Colon (tissue), 2 donors: ENCODE measurements at regions not wholly inside any gene's neighbourhood (a gene's known extent, or its start where the extent isn't known, plus 50 kb on each side); places are given as distances from the start of the nearest gene placed in this dataset.
"Not testable (repeated sequence)": the region's sequence is repeated elsewhere in the genome, so short reads cannot be mapped to it uniquely, and the experiment has no call there.

Experiments used
- FAIRE-seq: peaks from 2 replicates; lab custom pipeline; 2012; peaks lifted over from hg19 to GRCh38; lab: Jason Lieb, UNC
- donor health status: control.
- donor health status: control.

DNA sequence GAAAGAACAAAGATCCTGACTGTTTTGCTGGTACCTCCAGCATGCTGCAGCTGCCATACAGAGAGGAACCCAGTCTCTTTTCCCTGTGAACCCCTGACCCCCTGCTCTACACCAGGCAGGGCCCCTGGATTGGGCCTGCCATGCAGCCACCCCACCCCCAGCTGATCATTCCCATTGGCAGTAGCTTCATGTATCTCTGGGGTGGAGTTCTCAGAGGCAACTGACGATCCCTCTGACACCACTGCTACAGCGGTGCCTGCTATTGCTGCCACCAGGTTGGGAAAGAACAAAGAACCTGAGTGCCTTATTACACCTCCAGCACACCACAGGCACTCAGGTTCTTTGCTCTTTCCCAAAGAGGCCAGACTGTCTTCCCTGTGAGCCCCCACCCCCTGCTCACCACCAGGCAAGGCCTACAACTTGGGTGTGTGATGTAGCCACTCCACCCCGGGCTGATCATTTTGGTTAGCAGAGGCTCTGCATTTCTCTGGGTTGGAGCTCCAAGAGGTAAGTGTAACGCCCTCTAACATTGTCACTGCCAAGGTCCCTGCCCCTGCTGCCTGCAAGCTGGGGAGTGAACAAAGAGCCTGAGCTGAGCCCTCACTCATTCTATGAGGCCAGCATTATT, 252.4 kb downstream of the SPATA31A6 start:
- FAIRE-seq = not testable (repeated sequence)

DNA sequence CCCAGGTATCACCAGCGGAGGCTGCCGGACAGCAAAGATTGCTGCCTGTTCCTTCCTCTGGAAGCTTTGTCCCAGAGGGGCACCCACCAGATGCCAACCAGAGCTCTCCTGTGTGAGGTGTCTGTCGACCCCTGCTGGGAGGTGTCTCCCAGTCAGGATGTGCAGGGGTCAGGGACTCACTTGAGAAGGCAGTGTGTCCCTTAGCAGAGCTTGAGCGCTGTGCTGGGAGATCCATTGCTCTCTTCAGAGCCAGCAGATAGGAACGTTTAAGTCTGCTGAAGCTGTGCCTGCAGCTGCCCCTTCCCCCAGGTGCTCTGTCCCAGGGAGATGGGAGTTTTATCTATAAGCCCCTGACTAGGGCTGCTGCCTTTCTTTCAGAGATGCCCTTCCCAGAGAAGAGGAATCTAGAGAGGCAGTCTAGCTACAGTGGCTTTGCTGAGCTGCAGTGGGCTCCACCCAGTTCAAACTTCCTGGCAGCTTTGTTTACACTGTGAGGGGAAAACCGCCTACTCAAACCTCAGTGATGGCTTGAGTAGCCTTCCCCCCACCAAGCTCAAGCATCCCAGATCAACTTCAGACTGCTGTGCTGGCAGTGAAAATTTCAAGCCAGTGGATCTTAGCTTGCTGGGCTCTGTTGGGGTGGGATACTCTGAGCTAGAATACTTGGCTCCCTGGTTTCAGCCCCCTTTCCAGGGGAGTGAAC, 253.7 kb downstream of the SPATA31A6 start:
- not testable (repeated sequence) for FAIRE-seq

- FAIRE-seq = not testable (repeated sequence)
These were observed 259.2 kb downstream of the SPATA31A6 start for GRCh38 chr9:42442680-42443079.

DNA sequence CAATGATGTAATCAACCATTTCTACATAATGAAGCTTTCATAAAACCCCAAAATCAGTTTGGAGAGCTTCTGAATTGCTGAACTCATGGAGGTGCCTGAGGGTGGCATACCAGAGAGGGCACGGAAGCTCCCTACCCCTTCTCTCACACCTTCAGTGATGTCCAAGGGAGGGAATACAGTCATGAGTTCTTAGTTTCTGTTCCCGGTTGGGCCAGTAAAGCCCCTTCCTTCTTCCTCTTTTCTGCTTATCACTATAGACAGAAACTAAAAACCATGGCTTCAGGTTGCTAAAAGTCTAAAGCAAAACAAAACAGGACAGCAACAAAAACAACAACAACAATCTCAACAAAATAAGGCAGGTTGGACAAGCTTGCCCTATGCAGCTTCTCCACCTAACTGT, 260.0 kb downstream of the SPATA31A6 start:
- FAIRE-seq = not testable (repeated sequence)

- not testable (repeated sequence) for FAIRE-seq
These were observed 278.0 kb downstream of the SPATA31A6 start for GRCh38 chr9:42461436-42461835.

- FAIRE-seq = not testable (repeated sequence)
These were observed 278.4 kb downstream of the SPATA31A6 start for GRCh38 chr9:42461863-42462262.

GRCh38 chr9:42463981-42464380, 280.5 kb downstream of the SPATA31A6 start:
- not testable (repeated sequence) for FAIRE-seq

DNA sequence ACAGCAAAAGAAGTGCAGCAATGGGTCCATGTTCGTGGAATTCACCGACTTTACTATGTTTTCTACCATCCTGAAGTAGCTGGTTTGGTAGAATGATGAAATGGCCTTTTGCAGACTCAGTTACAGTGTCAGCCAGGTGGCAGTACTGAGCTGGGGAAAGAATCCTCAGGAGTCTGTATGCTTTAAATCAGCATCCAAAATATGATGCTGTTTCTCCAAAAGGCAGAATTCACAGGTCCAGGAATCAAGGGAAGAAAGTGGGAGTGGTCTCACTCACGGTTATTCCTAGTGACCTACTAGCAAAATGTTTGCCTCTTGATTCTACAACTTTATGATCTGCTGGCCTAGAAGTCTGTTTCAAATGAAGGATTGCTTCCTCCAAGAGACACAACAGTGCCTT, 287.1 kb downstream of the SPATA31A6 start:
- FAIRE-seq = not testable (repeated sequence)

- FAIRE-seq = not testable (repeated sequence)
These were observed 307.5 kb downstream of the SPATA31A6 start for GRCh38 chr9:42490989-42491388.

GRCh38 chr9:42502620-42503264, 319.3 kb downstream of the SPATA31A6 start:
- FAIRE-seq = not testable (repeated sequence)

- not testable (repeated sequence) for FAIRE-seq
These were observed 324.7 kb downstream of the SPATA31A6 start for GRCh38 chr9:42508111-42508510.

- not testable (repeated sequence) for FAIRE-seq
These were observed 330.1 kb downstream of the SPATA31A6 start for GRCh38 chr9:42513535-42513934.

GRCh38 chr9:42534325-42534983, 351.0 kb downstream of the SPATA31A6 start:
- FAIRE-seq = not testable (repeated sequence)

DNA sequence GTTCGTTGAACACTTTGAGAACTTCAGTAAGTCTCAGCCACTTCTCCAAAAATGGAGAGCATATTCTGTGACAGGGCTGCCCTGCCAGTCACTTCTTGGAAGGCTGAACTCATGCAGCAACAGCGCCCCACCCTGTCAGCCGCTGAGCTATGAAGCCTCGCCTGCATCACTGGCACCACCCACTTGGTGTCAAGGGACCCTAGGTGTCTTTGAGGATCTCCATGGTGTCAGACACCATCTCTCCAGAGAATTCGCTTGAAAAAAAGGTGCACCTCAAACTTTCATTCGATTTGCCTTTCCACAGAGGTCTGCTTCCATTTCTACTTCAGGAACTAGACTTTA, 351.5 kb downstream of the SPATA31A6 start:
- not testable (repeated sequence) for FAIRE-seq

DNA sequence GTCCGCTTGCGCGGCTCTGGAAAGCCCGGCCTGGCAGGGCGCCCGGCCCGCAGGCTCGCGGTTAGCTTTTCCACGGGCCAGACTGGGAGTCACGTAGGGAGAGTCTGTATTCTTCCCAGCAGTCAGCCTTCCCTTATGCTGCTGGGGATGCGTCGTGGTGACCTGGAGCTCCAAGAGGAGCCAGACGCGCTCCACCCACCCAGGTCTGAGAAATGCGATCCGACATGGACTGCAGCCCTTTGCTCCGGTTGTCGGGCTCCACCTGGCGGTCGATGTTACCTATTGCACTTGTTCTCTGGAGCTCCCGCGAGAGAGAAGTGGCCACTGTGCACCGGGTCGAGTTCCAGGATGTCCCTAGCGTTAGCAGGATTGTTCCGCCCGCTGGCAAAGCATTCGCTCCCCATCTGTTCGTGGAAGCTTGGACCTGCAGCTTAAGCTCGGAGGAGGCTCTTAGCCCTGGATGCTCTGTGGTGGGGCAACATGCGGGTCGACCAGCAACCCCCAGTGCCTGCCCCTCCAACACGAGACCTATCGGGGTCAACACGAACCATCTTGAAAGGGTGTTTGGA, 367.4 kb downstream of the SPATA31A6 start:
- not testable (repeated sequence) for FAIRE-seq

DNA sequence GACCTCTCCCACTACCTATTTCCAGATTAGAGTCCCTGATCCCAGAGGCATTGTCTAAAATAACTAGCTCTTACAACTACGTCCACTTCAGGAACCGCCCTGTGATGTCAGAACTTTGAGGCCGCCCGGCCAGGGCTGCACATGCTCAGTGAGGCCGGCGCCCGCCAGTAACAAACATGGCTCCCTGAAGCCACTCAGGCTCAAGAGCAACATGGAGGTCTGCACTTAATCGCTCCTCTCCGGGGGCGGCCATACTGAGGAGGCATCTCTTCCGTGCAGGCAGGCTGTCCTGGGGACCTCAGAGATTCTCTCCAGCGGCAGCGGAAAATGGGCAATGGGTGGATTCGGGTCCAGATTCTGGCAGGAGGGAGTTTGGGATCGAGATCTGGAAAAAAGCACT, 385.1 kb downstream of the SPATA31A6 start:
- FAIRE-seq = peak; percentile 47

DNA sequence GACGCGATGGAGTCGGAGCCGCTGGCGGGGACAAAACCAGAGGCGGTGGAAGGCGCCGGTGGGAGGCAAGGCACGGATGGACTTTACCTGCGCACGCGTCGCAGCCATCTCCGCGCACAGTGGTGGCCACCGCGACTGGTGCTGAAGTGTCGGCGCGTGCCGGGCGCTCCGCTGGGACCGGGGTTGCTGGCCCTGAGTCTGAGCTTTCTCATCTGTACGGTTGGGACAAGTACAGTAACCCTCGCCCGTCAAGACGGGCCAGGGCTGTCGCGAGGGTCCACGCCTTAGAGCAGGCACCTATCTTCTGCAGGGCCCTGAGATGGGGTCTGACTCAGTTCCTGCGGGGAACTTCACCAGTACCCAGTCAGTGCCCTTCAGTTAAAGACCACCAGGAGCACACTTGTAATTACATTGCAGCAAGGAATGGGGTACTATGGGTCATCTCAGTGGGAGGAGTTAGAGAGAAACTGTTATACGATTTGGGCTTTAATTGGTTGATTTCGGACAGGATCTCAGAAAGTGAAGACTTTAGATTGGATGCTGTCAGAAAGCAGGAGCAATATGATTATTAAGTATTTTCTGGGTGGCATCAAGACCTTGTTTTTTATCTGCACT, 385.6 kb downstream of the SPATA31A6 start:
- FAIRE-seq = not testable (repeated sequence)

GRCh38 chr9:42577851-42578250, 394.4 kb downstream of the SPATA31A6 start:
- FAIRE-seq = not testable (repeated sequence)
